PC-9 (cell line): ENCODE measurements at regions not wholly inside any gene's neighbourhood (a gene's known extent, or its start where the extent isn't known, plus 50 kb on each side); places are given as distances from the start of the nearest gene placed in this dataset.

Experiments
- BruUV-seq: library from RNA; stranded (reverse); fragments of 400-500 nt; replicated peaks from 2 replicates; lab custom pipeline; 2021; lab: Mats Ljungman, UMichigan
- CTCF ChIA-PET: fragments of 300-600 bp; sonication (Branson Sonifier 250); formaldehyde crosslinking; loops from one replicate; lab custom pipeline; 2022; ENCODE audit warnings: antibody characterized with exemption; lab: Charles Lee
- POLR2A ChIA-PET: fragments of 300-600 bp; sonication (Branson Sonifier 250); formaldehyde crosslinking; loops from one replicate; lab custom pipeline; 2022; ENCODE audit warnings: antibody characterized with exemption; ENCODE audit not compliant: unreplicated experiment; lab: Charles Lee
- DNase-seq, 2 experiments: peaks; one replicate each; pipeline versions ENCODE4 v3.0.0 to v3.0.0-alpha.2; 2015 to 2022; ENCODE audit warnings: mixed read lengths in 1 of 2
- H2AFZ ChIP-seq: fragments of 200-600 bp; sonication (generic); 2 replicates; pipeline ENCODE4 v1.8.1; 2017; ENCODE audit warnings: antibody characterized with exemption
- H3F3A ChIP-seq: fragments of 200-600 bp; sonication (generic); 2 replicates; pipeline ENCODE4 v1.8.1; 2017; ENCODE audit warnings: antibody characterized with exemption, mild to moderate bottlenecking, low read depth; ENCODE audit not compliant: insufficient read depth
- H3K27ac ChIP-seq: fragments of 200-600 bp; sonication (generic); 2 replicates; pipeline ENCODE4 v1.6.1; 2016; ENCODE audit warnings: mixed run types
- H3K27me3 ChIP-seq: fragments of 200-600 bp; sonication (generic); 2 replicates; pipeline ENCODE4 v1.6.1; 2016; ENCODE audit warnings: low read depth, mixed run types; ENCODE audit not compliant: insufficient read depth
- H3K36me3 ChIP-seq: fragments of 200-600 bp; sonication (generic); 2 replicates; pipeline ENCODE4 v1.6.1; 2016; ENCODE audit warnings: low read depth, mixed run types
- H3K4me1 ChIP-seq: fragments of 200-600 bp; sonication (generic); replicated peaks from 2 replicates; pipeline ENCODE4 v1.6.1; 2016; ENCODE audit warnings: mixed run types; ENCODE audit not compliant: insufficient read depth
- H3K4me2 ChIP-seq: fragments of 200-600 bp; sonication (generic); 2 replicates; pipeline ENCODE4 v1.6.1; 2017; ENCODE audit warnings: mixed run types
- H3K4me3 ChIP-seq: fragments of 200-600 bp; sonication (generic); 2 replicates; pipeline ENCODE4 v1.6.1; 2016; ENCODE audit warnings: mixed run types
- H3K79me2 ChIP-seq: fragments of 200-600 bp; sonication (generic); 2 replicates; pipeline ENCODE4 v1.6.1; 2017; ENCODE audit warnings: low read depth, mixed run types
- H3K9me2 ChIP-seq: fragments of 200-600 bp; sonication (generic); 2 replicates; pipeline ENCODE4 v1.8.1; 2017; ENCODE audit warnings: mild to moderate bottlenecking; ENCODE audit not compliant: insufficient read depth
- H3K9me3 ChIP-seq: fragments of 200-600 bp; sonication (generic); 2 replicates; pipeline ENCODE4 v1.8.1; 2016; ENCODE audit warnings: low read depth; ENCODE audit not compliant: insufficient read depth
- H4K20me1 ChIP-seq: fragments of 200-600 bp; sonication (generic); 2 replicates; pipeline ENCODE4 v1.8.1; 2017; ENCODE audit not compliant: insufficient read depth
- EZH2 ChIP-seq: fragments of 200-600 bp; sonication (generic); IDR thresholded peaks from 2 replicates; pipeline ENCODE4 v1.8.0; 2017; ENCODE audit warnings: antibody characterized with exemption, low read depth
- intact Hi-C: fragments of 100-400 bp; cut with micrococcal nuclease; formaldehyde crosslinking; loops from one replicate; pipeline ENCODE4 v1.10.0; 2022; ENCODE audit not compliant: unreplicated experiment
- TF ChIP-seq, protein P1 (sequence below): fragments of 200-600 bp; sonication (generic); conservative IDR thresholded peaks from 2 replicates; pipeline ENCODE4 v1.6.1; 2017; ENCODE audit warnings: mixed run types, antibody characterized with exemption, mild to moderate bottlenecking, moderate library complexity

DNA sequence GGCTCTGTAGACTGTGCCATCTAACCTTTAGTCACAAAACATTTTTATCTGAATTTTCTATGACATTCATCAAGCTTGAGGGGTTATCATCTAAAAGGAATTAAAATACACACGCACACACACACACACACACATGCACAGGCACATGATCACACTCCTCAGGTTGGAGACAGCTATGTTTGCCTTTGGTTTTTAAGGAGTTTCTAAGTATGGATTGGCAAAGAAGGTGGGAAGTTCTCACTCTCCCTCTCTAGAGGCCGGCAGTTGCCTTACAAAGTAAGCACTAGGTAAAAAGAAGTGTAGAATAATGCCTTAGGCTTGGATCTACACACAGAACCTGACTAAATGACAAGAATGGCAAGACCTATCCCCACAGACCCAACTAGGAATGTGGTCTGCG, 437.1 kb downstream of the ZEB2 start:
- H3K79me2 ChIP-seq, result no peaks in the 10 kb centered on the region
- no peak overlapping the region for H3K4me3 ChIP-seq
- no peaks in the 10 kb centered on the region for H4K20me1 ChIP-seq
- no peaks in the 10 kb centered on the region for H3K9me2 ChIP-seq
- CTCF ChIA-PET, result no interaction called here
- no peak overlapping the region for H2AFZ ChIP-seq
- H3K9me3 ChIP-seq, result no peaks in the 10 kb centered on the region
- no peaks in the 10 kb centered on the region for H3K4me1 ChIP-seq
- H3F3A ChIP-seq, result no peaks in the 10 kb centered on the region
- no peak overlapping the region for H3K4me2 ChIP-seq
- no peak for TF ChIP-seq EZH2
- TF ChIP-seq, protein P1, sequence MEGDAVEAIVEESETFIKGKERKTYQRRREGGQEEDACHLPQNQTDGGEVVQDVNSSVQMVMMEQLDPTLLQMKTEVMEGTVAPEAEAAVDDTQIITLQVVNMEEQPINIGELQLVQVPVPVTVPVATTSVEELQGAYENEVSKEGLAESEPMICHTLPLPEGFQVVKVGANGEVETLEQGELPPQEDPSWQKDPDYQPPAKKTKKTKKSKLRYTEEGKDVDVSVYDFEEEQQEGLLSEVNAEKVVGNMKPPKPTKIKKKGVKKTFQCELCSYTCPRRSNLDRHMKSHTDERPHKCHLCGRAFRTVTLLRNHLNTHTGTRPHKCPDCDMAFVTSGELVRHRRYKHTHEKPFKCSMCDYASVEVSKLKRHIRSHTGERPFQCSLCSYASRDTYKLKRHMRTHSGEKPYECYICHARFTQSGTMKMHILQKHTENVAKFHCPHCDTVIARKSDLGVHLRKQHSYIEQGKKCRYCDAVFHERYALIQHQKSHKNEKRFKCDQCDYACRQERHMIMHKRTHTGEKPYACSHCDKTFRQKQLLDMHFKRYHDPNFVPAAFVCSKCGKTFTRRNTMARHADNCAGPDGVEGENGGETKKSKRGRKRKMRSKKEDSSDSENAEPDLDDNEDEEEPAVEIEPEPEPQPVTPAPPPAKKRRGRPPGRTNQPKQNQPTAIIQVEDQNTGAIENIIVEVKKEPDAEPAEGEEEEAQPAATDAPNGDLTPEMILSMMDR, result no peak
- intact Hi-C loops, result no loop called here
- no peak for DNase-seq
- H3K27me3 ChIP-seq, result no peaks in the 10 kb centered on the region
- H3K27ac ChIP-seq, result no peak overlapping the region
- no TSS peak for BruUV-seq
- no peaks in the 10 kb centered on the region for H3K36me3 ChIP-seq
- POLR2A ChIA-PET, result no interaction called here

DNA sequence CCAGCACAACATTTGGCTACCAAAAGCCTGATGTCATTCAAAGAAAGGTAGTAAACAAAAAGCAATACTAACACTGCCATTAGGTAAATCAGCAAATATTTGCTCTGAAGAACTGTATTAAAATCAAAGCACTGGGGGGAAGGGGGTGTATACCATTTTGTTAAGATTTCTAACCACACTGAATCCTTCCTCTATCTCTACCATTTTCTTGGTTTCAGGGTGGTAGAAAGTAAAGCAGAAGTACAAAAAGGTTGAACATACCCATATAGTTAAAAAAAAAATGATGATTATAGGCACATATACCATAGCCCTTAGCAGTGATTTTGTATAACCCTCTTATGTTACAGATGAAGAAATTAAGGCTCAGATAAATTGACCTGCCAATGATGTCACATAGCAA, 437.6 kb downstream of the ZEB2 start:
- H3K27ac ChIP-seq, result no peak overlapping the region
- ChIA-PET POLR2A (no interaction called here), CTCF (no interaction called here)
- H2AFZ ChIP-seq, result no peak overlapping the region
- H3K4me1 ChIP-seq, result no peaks in the 10 kb centered on the region
- no peaks in the 10 kb centered on the region for H4K20me1 ChIP-seq
- BruUV-seq, result no TSS peak
- no peak for TF ChIP-seq EZH2
- TF ChIP-seq, protein P1, result no peak
- DNase-seq, result no peak
- H3K36me3 ChIP-seq, result no peaks in the 10 kb centered on the region
- H3K9me2 ChIP-seq, result no peaks in the 10 kb centered on the region
- H3K4me3 ChIP-seq, result no peak overlapping the region
- no peaks in the 10 kb centered on the region for H3K27me3 ChIP-seq
- H3K79me2 ChIP-seq, result no peaks in the 10 kb centered on the region
- no peaks in the 10 kb centered on the region for H3K9me3 ChIP-seq
- no peaks in the 10 kb centered on the region for H3F3A ChIP-seq
- no peak overlapping the region for H3K4me2 ChIP-seq
- intact Hi-C loops, result no loop called here

DNA sequence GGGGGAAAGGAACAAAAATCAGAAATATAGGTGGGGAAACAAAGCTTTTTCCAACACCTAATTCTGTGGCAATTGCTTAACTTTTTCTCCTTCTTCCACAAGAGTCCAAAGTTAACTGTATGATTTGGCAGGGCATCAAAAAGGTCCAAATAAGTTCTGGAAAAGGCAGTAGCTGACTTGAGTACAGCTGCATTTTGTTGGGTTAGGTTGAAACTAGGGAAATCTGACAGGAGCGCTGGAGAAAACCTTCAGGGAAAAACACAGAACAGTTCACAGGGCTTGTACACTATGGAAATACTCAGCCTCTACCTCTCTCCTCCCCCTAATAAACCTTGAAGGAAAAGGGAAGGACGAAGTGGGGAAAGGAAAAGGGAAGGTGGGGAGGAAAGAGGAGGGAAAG, 438.6 kb downstream of the ZEB2 start:
- TF ChIP-seq, protein P1, result no peak
- TF ChIP-seq EZH2, result no peak
- Histone ChIP-seq H3K79me2 (no peaks in the 10 kb centered on the region), H3K9me2 (no peaks in the 10 kb centered on the region), H3K9me3 (no peaks in the 10 kb centered on the region), H3K4me1 (no peaks in the 10 kb centered on the region), H3K4me2 (no peak overlapping the region), H3K27ac (no peak overlapping the region), H4K20me1 (no peaks in the 10 kb centered on the region), H3K36me3 (no peaks in the 10 kb centered on the region), H2AFZ (no peak overlapping the region), H3K4me3 (no peak overlapping the region), H3F3A (no peaks in the 10 kb centered on the region), H3K27me3 (no peaks in the 10 kb centered on the region)
- CTCF ChIA-PET, result no interaction called here
- intact Hi-C loops, result no loop called here
- POLR2A ChIA-PET, result no interaction called here
- no peak for DNase-seq
- no TSS peak for BruUV-seq
